Activated CD4-positive, alpha-beta T cell treated with anti-CD3 and anti-CD28 coated beads, Interleukin-2, amount 50 U/mL, for 1 hour (primary cell): ENCODE measurements at regions not wholly inside any gene's neighbourhood (a gene's known extent, or its start where the extent isn't known, plus 50 kb on each side); places are given as distances from the start of the nearest gene placed in this dataset.
"Not testable (repeated sequence)": the region's sequence is repeated elsewhere in the genome, so short reads cannot be mapped to it uniquely, and the experiment has no call there.

Experiments
- DNase-seq: peaks from one replicate; pipeline ENCODE4 v3.0.0-alpha.2; 2020

GRCh38 chr6:27163834-27164233 is 83.7 kb upstream of the PRSS16 start:
- no peak for DNase-seq

GRCh38 chr6:27168108-27168507 is 79.4 kb upstream of the PRSS16 start:
- no peak for DNase-seq

- no peak for DNase-seq
These were observed 78.7 kb upstream of the PRSS16 start for GRCh38 chr6:27168586-27169443.

GRCh38 chr6:27172524-27173231 is 74.8 kb upstream of the PRSS16 start:
- not testable (repeated sequence) for DNase-seq

GRCh38 chr6:27173232-27173601 is 74.3 kb upstream of the PRSS16 start:
- not testable (repeated sequence) for DNase-seq

- DNase-seq: no peak
These were observed 72.5 kb upstream of the PRSS16 start for GRCh38 chr6:27174958-27175357.

GRCh38 chr6:27176096-27176495 is 71.4 kb upstream of the PRSS16 start:
- DNase-seq: no peak

GRCh38 chr6:27176523-27177484 is 70.7 kb upstream of the PRSS16 start:
- DNase-seq: peak; percentile 68

GRCh38 chr6:27177485-27178406 is 69.8 kb upstream of the PRSS16 start:
- DNase-seq: peak; percentile 65

- DNase-seq: no peak
These were observed 69.1 kb upstream of the PRSS16 start for GRCh38 chr6:27178407-27178730.

- DNase-seq: no peak
These were observed 68.6 kb upstream of the PRSS16 start for GRCh38 chr6:27178860-27179259.

GRCh38 chr6:27183060-27183832 is 64.3 kb upstream of the PRSS16 start:
- no peak for DNase-seq

- DNase-seq: no peak
These were observed 60.1 kb upstream of the PRSS16 start for GRCh38 chr6:27187231-27188060.

- DNase-seq: peak; percentile 12
These were observed 59.2 kb upstream of the PRSS16 start for GRCh38 chr6:27188061-27188884.

- DNase-seq: peak; percentile 35
These were observed 58.5 kb upstream of the PRSS16 start for GRCh38 chr6:27188885-27189418.

- DNase-seq: no peak
These were observed 57.4 kb upstream of the PRSS16 start for GRCh38 chr6:27190126-27190525.

GRCh38 chr6:27194453-27194852 is 53.0 kb upstream of the PRSS16 start:
- DNase-seq: not testable (repeated sequence)

GRCh38 chr6:27195547-27195946 is 52.0 kb upstream of the PRSS16 start:
- DNase-seq: not testable (repeated sequence)
